GM21786 (cell line): ENCODE measurements at regions not wholly inside any gene's neighbourhood (a gene's known extent, or its start where the extent isn't known, plus 50 kb on each side); places are given as distances from the start of the nearest gene placed in this dataset.

Experiments
- ATAC-seq: cut with Tn5 transposase; IDR thresholded peaks from one replicate; pipeline ENCODE4 v1.9.1; 2021; ENCODE audit not compliant: unreplicated experiment

- ATAC-seq = no peak
Measured at GRCh38 chr13:76229281-76229680, 593.2 kb downstream of the LMO7 start.

DNA sequence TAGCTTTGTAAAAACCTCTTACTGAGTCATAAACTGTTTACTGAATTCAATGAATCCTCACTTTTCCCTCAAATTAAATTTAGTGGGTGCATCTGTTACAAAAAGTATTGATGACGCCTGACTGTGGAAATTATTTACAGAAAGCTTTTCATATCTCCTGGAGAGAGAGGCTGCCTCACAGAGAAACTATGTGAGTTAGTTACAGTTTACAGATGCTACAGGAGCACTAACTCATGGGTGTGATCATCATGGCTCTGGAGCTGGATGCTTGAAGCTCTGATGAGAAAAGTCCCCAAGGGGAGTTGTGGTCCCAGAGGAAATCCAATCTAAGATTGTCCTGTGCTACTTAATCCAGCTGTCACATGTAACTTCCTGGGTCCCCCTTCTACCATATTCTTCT, 590.8 kb downstream of the LMO7 start:
- ATAC-seq = no peak

DNA sequence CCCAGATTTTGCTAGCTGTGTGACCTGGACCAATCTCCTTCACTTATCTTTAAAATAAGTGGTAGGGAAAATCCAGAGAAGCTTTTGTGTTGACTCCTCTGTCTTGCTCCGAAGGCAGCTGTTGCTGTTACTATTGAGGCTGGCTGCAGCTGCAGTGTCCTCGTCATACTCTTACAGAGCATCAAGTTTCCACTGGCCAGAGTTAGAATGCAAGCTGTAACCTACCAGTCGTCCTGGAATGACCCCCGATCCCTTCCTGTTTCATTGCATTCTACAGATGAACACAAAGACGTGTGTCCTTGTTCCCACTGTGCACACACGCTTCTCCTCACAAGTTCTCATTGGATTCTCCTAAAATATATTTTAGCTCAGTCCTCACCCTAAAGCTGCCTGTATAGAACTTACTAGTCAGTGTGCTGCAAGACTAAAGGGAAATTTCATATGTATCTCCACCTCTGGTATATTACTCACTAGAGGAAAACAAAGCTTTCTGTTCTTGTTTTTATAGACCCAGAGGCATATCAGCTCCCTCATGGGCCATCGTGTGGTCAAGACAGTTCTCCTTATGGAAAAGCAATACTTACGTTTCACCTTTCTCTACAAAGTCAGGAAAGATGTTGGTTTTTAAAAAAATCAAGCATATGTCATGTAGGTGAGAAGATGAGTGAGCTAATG, 589.8 kb downstream of the LMO7 start:
- no peak for ATAC-seq

- no peak for ATAC-seq
Measured at GRCh38 chr13:76223999-76224398, 587.9 kb downstream of the LMO7 start.

DNA sequence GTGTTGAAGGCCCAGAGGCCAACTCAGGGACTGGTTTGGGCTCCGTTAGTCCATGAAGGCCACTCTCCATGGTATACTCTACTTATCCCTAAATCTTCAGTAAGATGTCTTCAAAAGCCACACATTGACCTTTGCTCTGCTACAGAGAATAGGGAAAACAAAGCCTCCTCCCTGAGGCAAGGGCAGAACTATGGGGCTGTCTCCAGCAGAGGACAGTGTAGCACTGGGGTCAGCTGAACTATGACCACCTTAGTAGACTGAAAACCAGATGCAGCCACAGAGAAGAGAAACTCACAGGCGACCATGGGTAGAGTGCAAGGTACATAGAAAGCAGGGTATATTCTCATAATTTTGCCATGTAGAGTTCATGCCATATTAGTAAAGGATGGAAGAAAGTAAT, 587.4 kb downstream of the LMO7 start:
- no peak for ATAC-seq

DNA sequence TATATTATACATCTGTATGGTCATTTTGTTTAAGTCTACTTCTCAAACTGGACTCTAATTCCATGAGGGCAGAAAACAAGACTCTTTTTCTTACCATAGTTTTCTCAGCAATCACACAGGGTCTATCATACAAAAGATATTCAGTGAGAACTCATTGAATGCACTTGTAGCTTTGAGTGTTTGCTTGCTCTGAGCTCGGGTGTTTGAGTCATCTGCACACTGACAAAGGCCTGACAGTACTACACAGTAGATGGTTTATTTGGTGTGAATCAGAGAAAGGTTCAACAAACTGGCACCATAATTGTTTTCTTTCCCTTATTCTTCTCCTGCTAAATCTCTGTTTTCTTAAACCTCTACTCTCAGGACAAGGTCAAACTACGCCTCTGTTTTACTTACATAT, 586.4 kb downstream of the LMO7 start:
- no peak for ATAC-seq

GRCh38 chr13:76216729-76217128, 580.6 kb downstream of the LMO7 start:
- no peak for ATAC-seq

GRCh38 chr13:76214001-76214400, 577.9 kb downstream of the LMO7 start:
- no peak for ATAC-seq

- peak; percentile 54 for ATAC-seq
Measured at GRCh38 chr13:76213423-76213904, 577.3 kb downstream of the LMO7 start.

- no peak for ATAC-seq
Measured at GRCh38 chr13:76210262-76210661, 574.1 kb downstream of the LMO7 start.

DNA sequence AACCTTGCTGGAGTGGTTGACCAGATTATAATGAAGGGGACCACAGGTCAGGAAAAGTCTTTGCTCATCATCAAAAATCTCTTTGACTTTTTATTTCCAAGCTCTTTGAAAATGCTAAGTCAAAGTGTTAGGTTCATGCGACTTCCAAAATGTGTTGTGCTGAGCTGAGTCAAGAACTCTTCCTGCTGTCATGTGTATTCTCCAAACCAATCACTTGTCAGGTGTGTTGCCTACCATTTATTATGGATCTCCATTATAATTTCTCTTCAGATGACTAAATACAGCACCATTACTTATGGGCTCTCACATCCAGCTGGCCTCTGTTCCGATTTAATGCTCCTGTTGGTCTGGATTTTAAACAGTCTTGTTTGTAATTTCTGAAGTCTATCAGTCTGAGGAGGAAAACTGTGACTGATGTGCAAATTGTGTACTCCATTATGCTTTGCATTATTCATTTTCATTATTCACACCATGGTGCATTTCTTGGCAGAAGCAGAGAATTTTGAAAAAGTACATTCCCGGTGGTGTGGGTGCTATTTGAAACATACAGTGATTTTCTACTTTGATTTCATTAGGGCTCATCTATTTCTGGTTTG, 562.5 kb downstream of the LMO7 start:
- ATAC-seq = no peak

GRCh38 chr13:76189882-76190519, 553.9 kb downstream of the LMO7 start:
- ATAC-seq = no peak

- ATAC-seq = no peak
Measured at GRCh38 chr13:76175961-76176725, 540.0 kb downstream of the LMO7 start.

- no peak for ATAC-seq
Measured at GRCh38 chr13:76168661-76169060, 532.5 kb downstream of the LMO7 start.

DNA sequence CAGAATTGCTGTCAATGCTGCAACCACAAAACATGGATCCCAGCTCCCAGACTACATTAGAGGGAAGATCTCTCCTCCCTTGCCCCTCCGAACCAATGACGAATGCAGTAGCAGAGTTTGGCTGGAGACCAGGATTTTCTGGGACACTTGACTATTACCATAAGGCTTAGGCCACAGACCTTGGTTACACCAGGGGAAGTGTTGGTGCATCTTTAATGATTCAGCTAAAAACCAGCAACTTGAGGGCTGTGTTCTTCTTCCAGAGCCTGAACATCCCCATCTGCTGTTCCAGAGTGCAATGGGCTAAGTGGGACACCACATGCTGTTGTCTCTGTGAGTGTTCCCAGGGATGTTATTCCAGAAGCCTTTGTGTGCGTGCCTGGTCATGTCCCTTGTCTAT, 528.2 kb downstream of the LMO7 start:
- no peak for ATAC-seq

- ATAC-seq = no peak
Measured at GRCh38 chr13:76163761-76164160, 527.6 kb downstream of the LMO7 start.

DNA sequence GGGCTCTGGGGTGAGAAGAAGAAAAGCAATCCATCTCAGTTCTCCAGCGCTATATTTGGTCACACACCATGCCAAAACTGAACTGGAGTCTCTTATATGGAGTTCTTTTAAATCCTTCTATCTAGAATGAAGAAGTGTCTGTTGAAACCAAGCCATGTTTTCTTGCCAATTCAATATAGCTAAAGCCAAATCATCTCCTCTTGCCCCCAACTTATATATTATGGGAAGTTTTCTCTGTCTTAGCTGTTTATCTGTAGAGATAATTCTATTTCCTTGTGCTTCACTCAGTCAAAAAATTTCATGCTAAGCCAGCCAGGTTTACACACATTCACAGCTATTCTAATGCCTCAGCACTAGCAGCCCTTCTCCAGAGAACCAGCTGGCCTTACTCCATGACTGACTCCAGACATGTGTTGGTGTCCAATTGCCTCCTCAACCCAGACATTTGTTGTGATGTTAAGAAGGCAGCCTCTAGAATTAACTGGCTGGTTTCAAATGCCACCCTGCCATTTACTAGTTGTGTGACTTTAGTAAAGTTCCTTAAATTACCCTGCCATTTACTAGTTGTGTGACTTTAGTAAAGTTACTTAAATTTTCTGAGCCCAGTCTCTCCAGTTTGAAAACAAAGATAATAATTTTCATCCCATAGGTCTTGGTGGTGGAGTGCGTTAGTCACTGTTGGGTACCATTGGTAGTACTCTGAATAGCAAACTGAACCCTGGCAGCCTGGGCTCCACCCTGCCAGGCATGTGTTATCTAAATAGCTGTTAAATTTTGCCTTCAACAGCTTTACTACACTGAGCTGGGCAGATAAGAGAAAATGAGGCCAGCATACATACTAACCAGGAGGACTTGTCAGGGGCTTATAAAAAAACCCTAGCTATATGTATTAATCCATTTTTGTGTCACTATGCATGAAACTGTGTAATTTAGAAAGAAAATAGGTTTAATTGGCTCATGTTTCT, 525.1 kb downstream of the LMO7 start:
- no peak for ATAC-seq

- no peak for ATAC-seq
Measured at GRCh38 chr13:76160506-76160905, 524.4 kb downstream of the LMO7 start.

GRCh38 chr13:76157926-76158325, 521.8 kb downstream of the LMO7 start:
- no peak for ATAC-seq

- no peak for ATAC-seq
Measured at GRCh38 chr13:76153239-76153638, 517.1 kb downstream of the LMO7 start.
